CD4-positive, alpha-beta memory T cell (primary cell): ENCODE measurements at regions not wholly inside any gene's neighbourhood (a gene's known extent, or its start where the extent isn't known, plus 50 kb on each side); places are given as distances from the start of the nearest gene placed in this dataset.

Source experiments
- CTCF ChIA-PET: fragments of 350-600 bp; sonication (Branson Sonifier 250); formaldehyde crosslinking; loops from one replicate; lab custom pipeline; 2021; ENCODE audit warnings: inconsistent platforms; ENCODE audit not compliant: partially characterized antibody; lab: Charles Lee
- POLR2A ChIA-PET: fragments of 350-600 bp; sonication (Branson Sonifier 250); formaldehyde crosslinking; loops from one replicate; lab custom pipeline; 2021; ENCODE audit not compliant: partially characterized antibody; lab: Charles Lee
- DNase-seq, 5 donors: peaks; one replicate each; pipeline versions ENCODE4 v3.0.0 to v3.0.0-alpha.2; 2020 to 2022; ENCODE audit warnings: mixed read lengths in 1 of 5
- H3K27ac ChIP-seq: one replicate; pipeline ENCODE4 v1.7.0; 2013; ENCODE audit warnings: low read depth, low read length
- H3K27me3 ChIP-seq: 2 replicates; pipeline ENCODE4 v1.7.0; 2013; ENCODE audit warnings: mild to moderate bottlenecking, low read length, moderate library complexity; ENCODE audit not compliant: insufficient read depth
- H3K36me3 ChIP-seq: 2 replicates; pipeline ENCODE4 v1.7.0; 2013; ENCODE audit warnings: mild to moderate bottlenecking, low read length, moderate library complexity; ENCODE audit not compliant: insufficient read depth
- H3K4me1 ChIP-seq: 2 replicates; pipeline ENCODE4 v1.7.0; 2013; ENCODE audit warnings: mild to moderate bottlenecking, low read length, moderate library complexity; ENCODE audit not compliant: insufficient read depth
- H3K4me3 ChIP-seq, 2 donors: one replicate each; pipeline ENCODE4 v1.7.0; 2013; ENCODE audit warnings: low read length in 2 of 2, mild to moderate bottlenecking in 1 of 2
- H3K9me3 ChIP-seq, 2 donors: one replicate each; pipeline ENCODE4 v1.7.0; 2013; ENCODE audit warnings: low read length in 2 of 2, control low read depth in 1 of 2; ENCODE audit not compliant: control insufficient read depth in 1 of 2
- H3K27ac Mint-ChIP-seq, 7 donors: one replicate each; pipeline ENCODE4 v1.8.0; 2020 to 2021; ENCODE audit warnings: mixed read lengths in 7 of 7, mild to moderate bottlenecking in 6 of 7, inconsistent platforms in 3 of 7, moderate library complexity in 3 of 7
- H3K27me3 Mint-ChIP-seq, 2 donors: one replicate each; pipeline ENCODE4 v1.8.0; 2020 to 2021; ENCODE audit warnings: mixed read lengths in 2 of 2
- H3K36me3 Mint-ChIP-seq, 2 donors: one replicate each; pipeline ENCODE4 v1.8.0; 2020 to 2021; ENCODE audit warnings: mixed read lengths in 2 of 2, inconsistent platforms in 1 of 2, mild to moderate bottlenecking in 1 of 2
- H3K4me1 Mint-ChIP-seq, 4 donors: one replicate each; pipeline ENCODE4 v1.8.0; 2020 to 2021; ENCODE audit warnings: mixed read lengths in 4 of 4, mild to moderate bottlenecking in 1 of 4
- H3K4me3 Mint-ChIP-seq, 8 donors: one replicate each; pipeline ENCODE4 v1.8.0; 2020 to 2021; ENCODE audit warnings: mixed read lengths in 8 of 8, mild to moderate bottlenecking in 7 of 8, moderate library complexity in 6 of 8, inconsistent platforms in 3 of 8
- H3K9me3 Mint-ChIP-seq, 8 donors: one replicate each; pipeline ENCODE4 v1.8.0; 2020 to 2021; ENCODE audit warnings: mixed read lengths in 8 of 8, mild to moderate bottlenecking in 5 of 8, inconsistent platforms in 3 of 8, moderate library complexity in 1 of 8
- intact Hi-C: fragments of 100-400 bp; cut with micrococcal nuclease; formaldehyde crosslinking; loops from one replicate; pipeline ENCODE4 v1.15.1; 2023

GRCh38 chr4:141395246-141395830 is 174.6 kb downstream of the ZNF330 start:
- Histone ChIP-seq H3K9me3 (no peaks in the 10 kb centered on the region), H3K4me3 (no peak overlapping the region), H3K27ac (no peak overlapping the region), H3K27me3 (no peaks in the 10 kb centered on the region), H3K36me3 (no peaks in the 10 kb centered on the region), H3K4me1 (no peaks in the 10 kb centered on the region)
- no peaks in the 10 kb centered on the region for H3K36me3 Mint-ChIP-seq
- intact Hi-C loops, result no loop called here
- ChIA-PET CTCF (no interaction called here), POLR2A (no interaction called here)
- peaks cover 0 to 2% of the 10 kb centered on the region in 2 donors for H3K27me3 Mint-ChIP-seq
- H3K4me3 Mint-ChIP-seq, result no peak overlapping the region
- no peak for DNase-seq
- no peaks in the 10 kb centered on the region for H3K4me1 Mint-ChIP-seq
- H3K9me3 Mint-ChIP-seq, result peaks cover 0 to 3% (median 0%) of the 10 kb centered on the region in 8 donors
- H3K27ac Mint-ChIP-seq, result no peak overlapping the region

GRCh38 chr4:141395919-141396318 is 175.2 kb downstream of the ZNF330 start:
- Mint-ChIP-seq H3K9me3 (peaks cover 0 to 3% (median 0%) of the 10 kb centered on the region in 8 donors), H3K27ac (no peak overlapping the region), H3K4me3 (no peak overlapping the region), H3K36me3 (no peaks in the 10 kb centered on the region), H3K27me3 (peaks cover 0 to 2% of the 10 kb centered on the region in 2 donors), H3K4me1 (no peaks in the 10 kb centered on the region)
- no peaks in the 10 kb centered on the region for H3K27me3 ChIP-seq
- CTCF ChIA-PET, result no interaction called here
- no peak overlapping the region for H3K27ac ChIP-seq
- intact Hi-C loops, result no loop called here
- DNase-seq, result no peak
- H3K36me3 ChIP-seq, result no peaks in the 10 kb centered on the region
- H3K4me1 ChIP-seq, result no peaks in the 10 kb centered on the region
- POLR2A ChIA-PET, result no interaction called here
- H3K4me3 ChIP-seq, result no peak overlapping the region
- H3K9me3 ChIP-seq, result no peaks in the 10 kb centered on the region

- Mint-ChIP-seq H3K27ac (no peak overlapping the region), H3K27me3 (no peaks in the 10 kb centered on the region), H3K4me1 (no peaks in the 10 kb centered on the region), H3K4me3 (no peak overlapping the region), H3K9me3 (peaks cover 0 to 3% (median 0%) of the 10 kb centered on the region in 8 donors), H3K36me3 (no peaks in the 10 kb centered on the region)
- intact Hi-C loops, result no loop called here
- no peaks in the 10 kb centered on the region for H3K4me1 ChIP-seq
- no peaks in the 10 kb centered on the region for H3K9me3 ChIP-seq
- no peaks in the 10 kb centered on the region for H3K27me3 ChIP-seq
- no peak for DNase-seq
- POLR2A ChIA-PET, result no interaction called here
- no peaks in the 10 kb centered on the region for H3K36me3 ChIP-seq
- CTCF ChIA-PET, result no interaction called here
- no peak overlapping the region for H3K27ac ChIP-seq
- no peak overlapping the region for H3K4me3 ChIP-seq
These were observed 182.0 kb downstream of the ZNF330 start for GRCh38 chr4:141402712-141403111.

GRCh38 chr4:141403782-141404181 is 183.1 kb downstream of the ZNF330 start:
- POLR2A ChIA-PET, result no interaction called here
- CTCF ChIA-PET, result no interaction called here

GRCh38 chr4:141406237-141406636 is 185.5 kb downstream of the ZNF330 start:
- DNase-seq, result no peak
- CTCF ChIA-PET, result no interaction called here
- Histone ChIP-seq H3K4me3 (no peak overlapping the region), H3K4me1 (no peaks in the 10 kb centered on the region), H3K27me3 (no peaks in the 10 kb centered on the region), H3K36me3 (no peaks in the 10 kb centered on the region), H3K27ac (no peak overlapping the region), H3K9me3 (no peaks in the 10 kb centered on the region)
- Mint-ChIP-seq H3K4me1 (no peaks in the 10 kb centered on the region), H3K36me3 (no peaks in the 10 kb centered on the region), H3K4me3 (no peak overlapping the region), H3K27me3 (no peaks in the 10 kb centered on the region), H3K9me3 (peaks cover 0 to 2% (median 0%) of the 10 kb centered on the region in 8 donors), H3K27ac (no peak overlapping the region)
- POLR2A ChIA-PET, result no interaction called here
- intact Hi-C loops, result no loop called here

More at GRCh38 chr4:141403782-141404181, 183.1 kb downstream of the ZNF330 start:
- no peaks in the 10 kb centered on the region for H3K4me1 ChIP-seq
- DNase-seq, result no peak
- no peak overlapping the region for H3K27ac Mint-ChIP-seq
- H3K27me3 ChIP-seq, result no peaks in the 10 kb centered on the region
- intact Hi-C loops, result no loop called here
- H3K27ac ChIP-seq, result no peak overlapping the region
- H3K36me3 ChIP-seq, result no peaks in the 10 kb centered on the region
- H3K27me3 Mint-ChIP-seq, result no peaks in the 10 kb centered on the region
- H3K4me3 ChIP-seq, result no peak overlapping the region
- H3K9me3 ChIP-seq, result no peaks in the 10 kb centered on the region
- H3K36me3 Mint-ChIP-seq, result no peaks in the 10 kb centered on the region
- H3K4me1 Mint-ChIP-seq, result no peaks in the 10 kb centered on the region
- peaks cover 0 to 3% (median 0%) of the 10 kb centered on the region in 8 donors for H3K9me3 Mint-ChIP-seq
- H3K4me3 Mint-ChIP-seq, result no peak overlapping the region

- Mint-ChIP-seq H3K4me3 (no peak overlapping the region), H3K36me3 (no peaks in the 10 kb centered on the region), H3K27ac (no peak overlapping the region), H3K27me3 (no peaks in the 10 kb centered on the region), H3K4me1 (no peaks in the 10 kb centered on the region), H3K9me3 (peaks cover 0 to 2% (median 0%) of the 10 kb centered on the region in 8 donors)
- H3K36me3 ChIP-seq, result no peaks in the 10 kb centered on the region
- H3K4me1 ChIP-seq, result no peaks in the 10 kb centered on the region
- DNase-seq, result no peak
- no peak overlapping the region for H3K27ac ChIP-seq
- ChIA-PET POLR2A (no interaction called here), CTCF (no interaction called here)
- no peaks in the 10 kb centered on the region for H3K9me3 ChIP-seq
- no peaks in the 10 kb centered on the region for H3K27me3 ChIP-seq
- H3K4me3 ChIP-seq, result no peak overlapping the region
- intact Hi-C loops, result no loop called here
These were observed 188.9 kb downstream of the ZNF330 start for GRCh38 chr4:141409556-141409955.

- H3K36me3 ChIP-seq, result no peaks in the 10 kb centered on the region
- Mint-ChIP-seq H3K4me3 (no peak overlapping the region), H3K27me3 (no peaks in the 10 kb centered on the region), H3K27ac (no peak overlapping the region), H3K4me1 (no peaks in the 10 kb centered on the region), H3K9me3 (peaks cover 0 to 2% (median 0%) of the 10 kb centered on the region in 8 donors), H3K36me3 (no peaks in the 10 kb centered on the region)
- no peak overlapping the region for H3K27ac ChIP-seq
- H3K4me3 ChIP-seq, result no peak overlapping the region
- H3K27me3 ChIP-seq, result no peaks in the 10 kb centered on the region
- intact Hi-C loops, result no loop called here
- no peaks in the 10 kb centered on the region for H3K9me3 ChIP-seq
- ChIA-PET POLR2A (no interaction called here), CTCF (no interaction called here)
- H3K4me1 ChIP-seq, result no peaks in the 10 kb centered on the region
- no peak for DNase-seq
These were observed 190.1 kb downstream of the ZNF330 start for GRCh38 chr4:141410839-141411238.

- Histone ChIP-seq H3K9me3 (no peaks in the 10 kb centered on the region), H3K27me3 (no peaks in the 10 kb centered on the region), H3K27ac (no peak overlapping the region), H3K4me1 (no peaks in the 10 kb centered on the region), H3K36me3 (no peaks in the 10 kb centered on the region), H3K4me3 (no peak overlapping the region)
- Mint-ChIP-seq H3K4me1 (no peaks in the 10 kb centered on the region), H3K27ac (no peak overlapping the region), H3K9me3 (peaks cover 0 to 2% (median 0%) of the 10 kb centered on the region in 8 donors), H3K27me3 (no peaks in the 10 kb centered on the region), H3K36me3 (no peaks in the 10 kb centered on the region), H3K4me3 (no peak overlapping the region)
- ChIA-PET CTCF (no interaction called here), POLR2A (no interaction called here)
- no peak for DNase-seq
- intact Hi-C loops, result no loop called here
These were observed 191.2 kb downstream of the ZNF330 start for GRCh38 chr4:141411936-141412335.
